GM12878 (cell line): ENCODE measurements at regions not wholly inside any gene's neighbourhood (a gene's known extent, or its start where the extent isn't known, plus 50 kb on each side); places are given as distances from the start of the nearest gene placed in this dataset.

Experiments
- CTCF ChIP-seq, 3 experiments: IDR thresholded peaks in 2 of 3; conservative IDR thresholded peaks in 1 of 3; 2 replicates each; pipeline ENCODE4 v1.5.1; 2011; ENCODE audit warnings: low read depth in 3 of 3, low read length in 3 of 3, mild to moderate bottlenecking in 3 of 3, control low read depth in 2 of 3, moderate library complexity in 2 of 3, inconsistent platforms in 1 of 3, mixed read lengths in 1 of 3; ENCODE audit not compliant: control insufficient read depth in 2 of 3, insufficient read depth in 1 of 3; ENCODE audit errors: extremely low read depth in 1 of 3
- E2F8 ChIP-seq: fragments of 450-650 bp; IDR thresholded peaks from 2 replicates; pipeline ENCODE4 v1.6.1; 2018; ENCODE audit warnings: mild to moderate bottlenecking, low read depth, moderate library complexity; ENCODE audit not compliant: partially characterized antibody
- KAT2A ChIP-seq: conservative IDR thresholded peaks from 2 replicates; pipeline ENCODE4 v1.6.1; 2011; ENCODE audit warnings: low read depth, low read length; ENCODE audit not compliant: control insufficient read depth
- MEF2A ChIP-seq: IDR thresholded peaks from 2 replicates; pipeline ENCODE4 v1.6.1; 2011; ENCODE audit warnings: low read depth, mild to moderate bottlenecking, low read length, moderate library complexity; ENCODE audit not compliant: insufficient read depth
- NFXL1 ChIP-seq: fragments of 450-650 bp; IDR thresholded peaks from 2 replicates; pipeline ENCODE4 v1.6.1; 2017; ENCODE audit warnings: antibody characterized with exemption, mild to moderate bottlenecking, borderline replicate concordance
- POLR2A ChIP-seq: IDR thresholded peaks from 2 replicates; pipeline ENCODE4 v1.6.1; 2011; ENCODE audit warnings: low read depth, mild to moderate bottlenecking, low read length
- POLR2AphosphoS5 ChIP-seq: IDR thresholded peaks from 2 replicates; pipeline ENCODE4 v1.6.1; 2011; ENCODE audit warnings: mild to moderate bottlenecking, low read length, inconsistent platforms
- SMC3 ChIP-seq: IDR thresholded peaks from 2 replicates; pipeline ENCODE4 v1.6.1; 2011; ENCODE audit warnings: low read length, improper control_type of control experiment, borderline replicate concordance
- SREBF2 ChIP-seq: IDR thresholded peaks from 2 replicates; pipeline ENCODE4 v1.6.1; 2012; ENCODE audit warnings: mild to moderate bottlenecking, low read length
- YY1 ChIP-seq: IDR thresholded peaks from 2 replicates; pipeline ENCODE4 v1.6.1; 2011; ENCODE audit warnings: low read depth, mild to moderate bottlenecking, low read length
- TF ChIP-seq, protein P1 (sequence below): IDR thresholded peaks from 2 replicates; pipeline ENCODE4 v1.6.1; 2012; ENCODE audit warnings: low read length, inconsistent platforms
- TF ChIP-seq, protein P2 (sequence below): IDR thresholded peaks from 2 replicates; pipeline ENCODE4 v1.6.1; 2012; ENCODE audit warnings: mild to moderate bottlenecking, low read depth, low read length
- TF ChIP-seq, protein P3 (sequence below): fragments of 450-650 bp; IDR thresholded peaks from 2 replicates; pipeline ENCODE4 v1.6.1; 2017; ENCODE audit warnings: mild to moderate bottlenecking, moderate library complexity
- TF ChIP-seq, protein P4 (sequence below): fragments of 150-350 bp; IDR thresholded peaks from 2 replicates; pipeline ENCODE4 v1.6.1; 2016; ENCODE audit warnings: low read depth, low read length

DNA sequence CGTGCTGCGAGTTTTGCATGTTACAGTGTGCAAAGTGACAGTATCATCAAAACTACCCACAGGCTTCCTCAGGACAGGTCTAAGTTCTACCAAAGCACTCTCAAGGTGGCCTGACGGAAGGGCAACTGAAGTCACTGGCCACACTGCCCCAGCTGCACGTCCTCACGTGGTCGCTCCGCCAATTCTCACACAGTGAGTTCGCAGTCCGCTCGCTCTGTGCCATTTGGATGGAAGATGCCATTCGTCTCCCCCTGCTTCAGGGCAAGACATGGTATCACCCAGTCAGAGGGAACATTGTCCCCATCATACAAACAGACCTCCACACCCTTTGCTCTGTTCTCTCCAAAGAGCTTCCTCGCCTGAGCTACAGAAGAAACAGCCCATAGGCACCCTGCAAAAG lies 109.6 kb upstream of the COBL start:
- TF ChIP-seq SMC3 (no peak), POLR2A (no peak), POLR2AphosphoS5 (no peak), SREBF2 (no peak), E2F8 (no peak), CTCF (IDR thresholded peaks at IDR 0.05 in 2 of 3, conservative IDR thresholded peaks at IDR 0.05 in 1 of 3; ENCODE audit: control insufficient read depth in 2 of 3, extremely low read depth in 1 of 3, insufficient read depth in 1 of 3, low read depth in 3 of 3, low read length in 3 of 3) (no peak), KAT2A (no peak), YY1 (no peak), MEF2A (no peak), NFXL1 (no peak)
- TF ChIP-seq, protein P1, sequence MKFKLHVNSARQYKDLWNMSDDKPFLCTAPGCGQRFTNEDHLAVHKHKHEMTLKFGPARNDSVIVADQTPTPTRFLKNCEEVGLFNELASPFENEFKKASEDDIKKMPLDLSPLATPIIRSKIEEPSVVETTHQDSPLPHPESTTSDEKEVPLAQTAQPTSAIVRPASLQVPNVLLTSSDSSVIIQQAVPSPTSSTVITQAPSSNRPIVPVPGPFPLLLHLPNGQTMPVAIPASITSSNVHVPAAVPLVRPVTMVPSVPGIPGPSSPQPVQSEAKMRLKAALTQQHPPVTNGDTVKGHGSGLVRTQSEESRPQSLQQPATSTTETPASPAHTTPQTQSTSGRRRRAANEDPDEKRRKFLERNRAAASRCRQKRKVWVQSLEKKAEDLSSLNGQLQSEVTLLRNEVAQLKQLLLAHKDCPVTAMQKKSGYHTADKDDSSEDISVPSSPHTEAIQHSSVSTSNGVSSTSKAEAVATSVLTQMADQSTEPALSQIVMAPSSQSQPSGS = no peak
- TF ChIP-seq, protein P2, sequence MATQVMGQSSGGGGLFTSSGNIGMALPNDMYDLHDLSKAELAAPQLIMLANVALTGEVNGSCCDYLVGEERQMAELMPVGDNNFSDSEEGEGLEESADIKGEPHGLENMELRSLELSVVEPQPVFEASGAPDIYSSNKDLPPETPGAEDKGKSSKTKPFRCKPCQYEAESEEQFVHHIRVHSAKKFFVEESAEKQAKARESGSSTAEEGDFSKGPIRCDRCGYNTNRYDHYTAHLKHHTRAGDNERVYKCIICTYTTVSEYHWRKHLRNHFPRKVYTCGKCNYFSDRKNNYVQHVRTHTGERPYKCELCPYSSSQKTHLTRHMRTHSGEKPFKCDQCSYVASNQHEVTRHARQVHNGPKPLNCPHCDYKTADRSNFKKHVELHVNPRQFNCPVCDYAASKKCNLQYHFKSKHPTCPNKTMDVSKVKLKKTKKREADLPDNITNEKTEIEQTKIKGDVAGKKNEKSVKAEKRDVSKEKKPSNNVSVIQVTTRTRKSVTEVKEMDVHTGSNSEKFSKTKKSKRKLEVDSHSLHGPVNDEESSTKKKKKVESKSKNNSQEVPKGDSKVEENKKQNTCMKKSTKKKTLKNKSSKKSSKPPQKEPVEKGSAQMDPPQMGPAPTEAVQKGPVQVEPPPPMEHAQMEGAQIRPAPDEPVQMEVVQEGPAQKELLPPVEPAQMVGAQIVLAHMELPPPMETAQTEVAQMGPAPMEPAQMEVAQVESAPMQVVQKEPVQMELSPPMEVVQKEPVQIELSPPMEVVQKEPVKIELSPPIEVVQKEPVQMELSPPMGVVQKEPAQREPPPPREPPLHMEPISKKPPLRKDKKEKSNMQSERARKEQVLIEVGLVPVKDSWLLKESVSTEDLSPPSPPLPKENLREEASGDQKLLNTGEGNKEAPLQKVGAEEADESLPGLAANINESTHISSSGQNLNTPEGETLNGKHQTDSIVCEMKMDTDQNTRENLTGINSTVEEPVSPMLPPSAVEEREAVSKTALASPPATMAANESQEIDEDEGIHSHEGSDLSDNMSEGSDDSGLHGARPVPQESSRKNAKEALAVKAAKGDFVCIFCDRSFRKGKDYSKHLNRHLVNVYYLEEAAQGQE = no peak
- TF ChIP-seq, protein P3, sequence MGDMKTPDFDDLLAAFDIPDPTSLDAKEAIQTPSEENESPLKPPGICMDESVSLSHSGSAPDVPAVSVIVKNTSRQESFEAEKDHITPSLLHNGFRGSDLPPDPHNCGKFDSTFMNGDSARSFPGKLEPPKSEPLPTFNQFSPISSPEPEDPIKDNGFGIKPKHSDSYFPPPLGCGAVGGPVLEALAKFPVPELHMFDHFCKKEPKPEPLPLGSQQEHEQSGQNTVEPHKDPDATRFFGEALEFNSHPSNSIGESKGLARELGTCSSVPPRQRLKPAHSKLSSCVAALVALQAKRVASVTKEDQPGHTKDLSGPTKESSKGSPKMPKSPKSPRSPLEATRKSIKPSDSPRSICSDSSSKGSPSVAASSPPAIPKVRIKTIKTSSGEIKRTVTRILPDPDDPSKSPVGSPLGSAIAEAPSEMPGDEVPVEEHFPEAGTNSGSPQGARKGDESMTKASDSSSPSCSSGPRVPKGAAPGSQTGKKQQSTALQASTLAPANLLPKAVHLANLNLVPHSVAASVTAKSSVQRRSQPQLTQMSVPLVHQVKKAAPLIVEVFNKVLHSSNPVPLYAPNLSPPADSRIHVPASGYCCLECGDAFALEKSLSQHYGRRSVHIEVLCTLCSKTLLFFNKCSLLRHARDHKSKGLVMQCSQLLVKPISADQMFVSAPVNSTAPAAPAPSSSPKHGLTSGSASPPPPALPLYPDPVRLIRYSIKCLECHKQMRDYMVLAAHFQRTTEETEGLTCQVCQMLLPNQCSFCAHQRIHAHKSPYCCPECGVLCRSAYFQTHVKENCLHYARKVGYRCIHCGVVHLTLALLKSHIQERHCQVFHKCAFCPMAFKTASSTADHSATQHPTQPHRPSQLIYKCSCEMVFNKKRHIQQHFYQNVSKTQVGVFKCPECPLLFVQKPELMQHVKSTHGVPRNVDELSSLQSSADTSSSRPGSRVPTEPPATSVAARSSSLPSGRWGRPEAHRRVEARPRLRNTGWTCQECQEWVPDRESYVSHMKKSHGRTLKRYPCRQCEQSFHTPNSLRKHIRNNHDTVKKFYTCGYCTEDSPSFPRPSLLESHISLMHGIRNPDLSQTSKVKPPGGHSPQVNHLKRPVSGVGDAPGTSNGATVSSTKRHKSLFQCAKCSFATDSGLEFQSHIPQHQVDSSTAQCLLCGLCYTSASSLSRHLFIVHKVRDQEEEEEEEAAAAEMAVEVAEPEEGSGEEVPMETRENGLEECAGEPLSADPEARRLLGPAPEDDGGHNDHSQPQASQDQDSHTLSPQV = no peak
- TF ChIP-seq, protein P4, sequence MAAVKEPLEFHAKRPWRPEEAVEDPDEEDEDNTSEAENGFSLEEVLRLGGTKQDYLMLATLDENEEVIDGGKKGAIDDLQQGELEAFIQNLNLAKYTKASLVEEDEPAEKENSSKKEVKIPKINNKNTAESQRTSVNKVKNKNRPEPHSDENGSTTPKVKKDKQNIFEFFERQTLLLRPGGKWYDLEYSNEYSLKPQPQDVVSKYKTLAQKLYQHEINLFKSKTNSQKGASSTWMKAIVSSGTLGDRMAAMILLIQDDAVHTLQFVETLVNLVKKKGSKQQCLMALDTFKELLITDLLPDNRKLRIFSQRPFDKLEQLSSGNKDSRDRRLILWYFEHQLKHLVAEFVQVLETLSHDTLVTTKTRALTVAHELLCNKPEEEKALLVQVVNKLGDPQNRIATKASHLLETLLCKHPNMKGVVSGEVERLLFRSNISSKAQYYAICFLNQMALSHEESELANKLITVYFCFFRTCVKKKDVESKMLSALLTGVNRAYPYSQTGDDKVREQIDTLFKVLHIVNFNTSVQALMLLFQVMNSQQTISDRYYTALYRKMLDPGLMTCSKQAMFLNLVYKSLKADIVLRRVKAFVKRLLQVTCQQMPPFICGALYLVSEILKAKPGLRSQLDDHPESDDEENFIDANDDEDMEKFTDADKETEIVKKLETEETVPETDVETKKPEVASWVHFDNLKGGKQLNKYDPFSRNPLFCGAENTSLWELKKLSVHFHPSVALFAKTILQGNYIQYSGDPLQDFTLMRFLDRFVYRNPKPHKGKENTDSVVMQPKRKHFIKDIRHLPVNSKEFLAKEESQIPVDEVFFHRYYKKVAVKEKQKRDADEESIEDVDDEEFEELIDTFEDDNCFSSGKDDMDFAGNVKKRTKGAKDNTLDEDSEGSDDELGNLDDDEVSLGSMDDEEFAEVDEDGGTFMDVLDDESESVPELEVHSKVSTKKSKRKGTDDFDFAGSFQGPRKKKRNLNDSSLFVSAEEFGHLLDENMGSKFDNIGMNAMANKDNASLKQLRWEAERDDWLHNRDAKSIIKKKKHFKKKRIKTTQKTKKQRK = no peak
